ENCODE measurements at regions not wholly inside any gene's neighbourhood (a gene's known extent, or its start where the extent isn't known, plus 50 kb on each side); places are given as distances from the start of the nearest gene placed in this dataset.

DNA sequence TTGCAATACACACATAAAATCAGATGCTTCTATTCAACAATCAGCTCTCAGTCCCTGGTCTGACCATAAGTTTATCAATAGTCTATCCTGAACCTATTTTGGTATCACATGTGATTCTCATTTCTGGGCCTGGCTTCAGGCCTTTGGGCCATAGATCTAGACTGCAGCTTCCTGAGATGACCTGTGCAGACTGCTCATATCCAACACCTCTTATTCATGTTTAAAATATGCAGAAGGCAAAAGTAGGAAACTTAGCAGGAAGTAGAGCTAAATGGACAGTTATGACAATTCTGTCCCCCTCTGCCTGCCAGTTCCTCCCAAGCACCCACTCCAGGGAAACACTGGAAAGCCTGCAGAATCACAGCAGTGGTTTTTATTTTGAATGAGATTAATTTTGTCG lies 53.3 kb downstream of the C7orf25 start:
- peak; percentile 89 for DNase-seq (ENCODE audit: low spot score)

DNA sequence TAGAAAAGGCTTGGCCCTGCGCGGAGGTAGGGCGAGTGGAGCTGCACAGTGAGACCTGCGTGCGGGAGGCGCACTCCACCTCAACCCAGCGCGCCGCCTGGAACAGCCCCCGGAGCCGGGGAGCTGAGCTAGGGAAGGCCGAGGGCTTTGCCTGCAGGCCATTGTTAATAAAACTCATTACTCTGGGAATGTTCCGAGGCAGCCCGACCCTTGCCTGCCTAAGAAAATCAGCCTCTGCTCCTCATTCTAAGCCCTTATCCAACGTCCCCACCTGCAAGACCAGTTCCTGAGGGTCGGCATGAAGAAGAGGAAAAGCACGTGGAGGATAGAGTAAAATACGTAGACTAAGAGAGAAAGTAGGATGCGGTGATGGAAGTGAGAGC lies 55.3 kb downstream of the C7orf25 start:
- DNase-seq (ENCODE audit: low spot score): no peak

DNA sequence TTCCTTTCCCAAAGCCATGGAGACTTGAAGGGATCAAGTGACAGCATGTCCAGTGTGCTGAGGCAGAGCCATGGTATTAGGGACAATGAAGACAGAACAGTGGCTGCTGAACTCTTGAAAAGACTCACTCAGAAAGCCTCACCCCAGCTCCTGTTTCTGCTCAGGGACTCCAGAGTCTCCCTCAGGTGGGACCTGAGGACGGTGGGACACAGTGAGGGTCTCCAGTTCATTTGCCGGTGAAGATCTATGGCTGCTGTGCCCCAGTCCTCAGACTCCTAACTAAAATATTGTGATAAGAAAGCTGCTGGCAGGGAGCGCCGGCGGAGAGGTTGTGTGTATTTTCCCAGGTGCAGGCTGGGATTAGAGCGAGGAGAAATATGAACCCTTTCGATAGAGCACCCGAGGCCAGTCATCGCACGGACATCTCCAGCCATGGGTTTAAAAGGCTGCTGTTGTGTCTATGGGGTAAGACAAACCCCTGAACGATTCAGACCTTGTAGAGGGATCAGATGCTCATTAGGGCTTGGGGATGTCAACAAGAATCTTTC lies 57.2 kb downstream of the C7orf25 start:
- no peak for DNase-seq (ENCODE audit: low spot score)

DNA sequence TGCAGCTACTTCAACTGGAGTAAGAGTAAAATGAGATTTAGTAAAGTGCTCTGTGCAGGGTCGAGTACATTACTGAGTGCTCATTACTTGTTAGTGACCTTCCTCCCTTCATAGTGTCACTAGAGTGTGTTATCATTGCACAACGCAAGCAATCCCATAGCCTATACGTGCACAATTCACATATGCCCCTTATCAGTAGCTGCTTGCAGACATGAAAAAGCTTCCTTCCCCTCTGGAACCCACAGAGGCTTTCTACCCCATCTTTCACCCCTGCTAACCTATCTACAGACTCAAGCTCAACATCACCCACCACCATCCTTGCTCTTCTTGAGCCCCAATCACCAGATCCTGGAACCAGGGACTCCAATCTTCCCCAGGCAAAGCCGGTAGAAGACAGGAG lies 59.3 kb downstream of the C7orf25 start:
- no peak for DNase-seq (ENCODE audit: low spot score)

DNA sequence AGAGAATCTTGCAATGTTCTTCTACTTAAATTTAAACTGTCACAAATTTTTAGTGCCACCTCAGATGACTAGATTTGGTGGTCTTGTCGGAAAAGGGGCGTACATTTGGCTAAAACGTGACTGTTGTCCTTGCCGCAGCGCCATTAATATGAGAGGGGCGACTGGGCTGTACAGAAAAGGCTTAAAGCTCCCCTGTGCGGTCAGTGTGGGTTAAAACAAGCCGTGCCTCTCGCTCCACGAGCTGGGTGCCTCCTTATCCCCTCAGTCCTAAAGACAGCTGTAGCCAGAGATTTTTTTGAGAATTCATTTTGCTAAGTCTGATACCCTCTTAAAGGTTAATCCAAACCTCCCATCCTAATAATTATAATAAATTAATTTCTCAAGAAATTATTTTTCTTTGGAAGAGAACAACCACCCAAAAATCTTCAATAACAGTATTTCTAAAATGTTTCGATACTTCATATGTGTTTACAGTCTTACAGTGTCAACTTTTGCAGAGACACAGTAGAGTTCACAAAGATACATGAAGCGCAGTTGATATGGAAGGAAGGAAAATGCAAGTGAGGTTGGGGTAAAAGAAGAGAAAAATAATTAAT lies 68.6 kb downstream of the C7orf25 start:
- peak; percentile 38 for DNase-seq (ENCODE audit: low spot score)

DNA sequence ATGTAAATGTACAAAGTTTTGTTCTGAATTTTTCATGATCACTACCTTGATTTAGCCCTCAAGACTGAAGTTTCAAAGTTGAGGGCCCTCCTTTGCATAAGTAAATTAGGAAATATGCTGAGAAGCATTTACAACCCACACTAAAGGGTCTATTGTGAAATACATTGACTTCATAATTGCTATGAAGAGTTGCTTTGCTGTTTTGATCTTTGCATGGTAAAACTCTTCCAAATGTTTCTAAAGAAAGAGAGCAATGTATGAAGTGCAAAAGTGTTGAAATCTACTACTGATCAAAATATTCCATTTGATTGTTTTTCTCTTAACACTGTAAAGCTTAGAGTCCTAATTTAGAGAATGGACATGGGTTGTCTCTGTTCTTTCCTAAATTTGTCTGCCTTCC lies 77.2 kb downstream of the C7orf25 start:
- no peak for DNase-seq (ENCODE audit: low spot score)

DNA sequence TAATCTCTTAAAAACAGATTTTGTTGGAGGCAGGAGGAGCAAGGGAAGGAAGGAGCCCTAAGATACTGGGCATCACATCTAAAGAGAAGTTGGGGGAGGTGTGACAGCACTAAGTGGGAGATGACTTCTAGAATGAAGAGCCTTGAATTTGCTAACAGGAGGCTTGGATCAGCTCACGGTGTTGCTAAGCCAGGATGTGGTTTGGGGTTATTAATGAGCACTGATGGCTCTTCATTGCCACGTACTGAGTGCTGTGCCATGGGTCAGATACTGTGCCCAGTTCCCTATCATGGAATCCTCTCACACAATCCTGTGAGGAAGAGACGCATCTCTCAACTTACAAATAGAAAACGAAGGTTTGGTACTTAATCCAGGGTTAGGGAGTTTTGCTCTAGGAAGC lies 78.5 kb downstream of the C7orf25 start:
- no peak for DNase-seq (ENCODE audit: low spot score)

DNA sequence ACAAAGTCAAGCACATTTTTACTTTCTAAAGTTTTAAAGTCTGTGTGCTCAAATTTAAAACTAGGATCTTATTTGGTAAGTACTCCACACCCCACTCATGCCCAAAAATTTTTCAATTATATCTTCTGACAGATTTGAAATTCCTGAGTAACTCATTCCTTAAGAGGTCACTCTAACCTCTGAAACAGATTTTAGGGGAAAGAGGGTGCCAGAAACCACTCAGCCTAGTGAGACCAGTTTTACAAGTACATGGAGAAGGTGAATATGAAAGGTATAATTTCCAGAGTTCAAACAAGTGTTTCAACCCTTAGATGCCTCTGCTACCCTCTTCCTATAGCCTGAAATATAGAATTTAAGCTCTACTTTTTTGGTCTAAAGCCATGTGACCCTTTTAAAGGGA lies 79.2 kb downstream of the C7orf25 start:
- no peak for DNase-seq (ENCODE audit: low spot score)

DNA sequence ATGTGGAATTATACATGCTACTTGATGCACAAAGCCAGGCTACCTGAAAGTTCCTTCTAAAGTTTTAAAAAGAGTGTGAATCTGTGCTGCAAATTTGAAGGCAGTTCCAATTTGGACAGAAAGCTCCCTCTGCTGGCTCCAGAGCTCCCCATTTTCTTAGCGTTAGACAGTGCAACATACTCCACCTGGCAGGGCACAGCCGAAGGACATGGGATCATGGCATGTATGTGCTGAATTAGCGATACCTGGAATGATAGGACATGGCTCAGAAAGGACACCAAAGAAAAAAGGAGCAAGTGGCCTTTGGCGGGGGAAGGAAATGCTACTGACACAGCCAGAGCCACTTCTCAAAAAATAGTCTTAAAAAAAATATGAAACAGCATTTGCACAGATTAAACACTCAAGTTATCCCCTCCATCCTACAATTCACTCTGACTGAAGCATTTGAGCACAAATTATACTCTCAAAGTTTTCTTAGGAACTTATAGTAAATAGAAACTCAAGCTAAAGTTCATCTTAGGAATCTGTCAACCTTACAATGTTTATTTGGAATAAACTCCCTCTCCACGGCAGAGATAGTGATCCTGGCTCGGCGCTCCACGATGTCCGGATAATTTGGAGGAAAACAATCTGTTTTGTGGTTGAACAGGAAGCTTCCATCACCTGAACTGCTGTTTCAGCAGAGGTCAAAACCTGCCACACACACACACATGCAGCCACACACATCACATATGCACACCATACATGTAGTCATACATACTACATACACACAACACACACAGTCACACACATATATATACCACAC lies 80.0 kb downstream of the C7orf25 start:
- DNase-seq (ENCODE audit: low spot score): peak; percentile 40

DNA sequence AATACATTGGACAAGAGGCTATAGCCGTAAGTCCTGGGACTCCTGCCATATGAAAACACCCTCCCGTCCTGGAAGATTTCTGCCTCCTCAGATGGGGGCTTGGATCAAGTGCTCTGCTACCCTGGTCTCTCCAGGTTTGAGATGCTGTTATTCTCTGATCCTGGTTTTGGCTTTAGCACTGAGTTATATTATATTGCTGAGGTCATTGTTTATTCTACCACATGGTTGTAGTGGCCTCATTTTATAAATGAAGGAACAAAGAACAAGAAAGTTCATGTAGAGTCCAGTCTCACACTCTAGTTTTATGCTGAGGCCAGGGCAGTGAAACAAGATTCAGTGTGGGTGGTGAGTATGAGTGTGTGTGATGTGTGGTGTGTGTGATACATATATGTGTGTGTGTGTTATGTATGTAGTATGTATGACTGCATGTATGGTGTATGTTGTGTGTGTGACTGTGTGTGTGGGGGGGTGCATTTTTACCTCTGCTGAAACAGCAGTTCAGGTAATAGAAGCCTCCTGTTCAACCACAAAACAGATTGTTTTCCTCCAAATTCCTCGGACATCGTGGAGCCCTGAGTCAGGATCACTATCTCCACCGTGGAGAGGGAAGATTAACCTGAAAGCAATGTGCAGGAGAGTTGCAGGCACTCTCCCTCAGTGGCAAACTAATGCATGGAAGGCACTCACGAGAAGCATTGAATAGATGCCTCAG lies 80.7 kb downstream of the C7orf25 start:
- DNase-seq (ENCODE audit: low spot score): no peak

DNA sequence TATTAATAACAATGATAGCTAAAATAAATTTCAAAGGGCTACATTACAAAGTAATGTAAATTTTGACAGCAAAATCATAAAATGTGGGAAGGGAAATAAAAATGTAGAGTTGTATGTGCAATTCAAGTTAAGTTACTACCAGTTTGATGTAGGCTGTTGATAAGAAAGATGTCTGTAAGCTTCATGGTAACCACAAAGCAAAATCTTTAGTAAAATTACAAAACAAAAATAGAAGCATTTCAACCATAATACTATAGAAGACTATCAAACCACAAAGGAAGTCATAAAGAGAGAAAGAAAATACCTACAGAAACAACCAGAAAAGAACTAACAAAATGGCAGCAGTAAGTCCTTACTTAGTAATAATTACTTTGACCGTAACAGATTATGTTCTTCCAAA lies 99.1 kb downstream of the C7orf25 start:
- no peak for DNase-seq (ENCODE audit: low spot score)

DNA sequence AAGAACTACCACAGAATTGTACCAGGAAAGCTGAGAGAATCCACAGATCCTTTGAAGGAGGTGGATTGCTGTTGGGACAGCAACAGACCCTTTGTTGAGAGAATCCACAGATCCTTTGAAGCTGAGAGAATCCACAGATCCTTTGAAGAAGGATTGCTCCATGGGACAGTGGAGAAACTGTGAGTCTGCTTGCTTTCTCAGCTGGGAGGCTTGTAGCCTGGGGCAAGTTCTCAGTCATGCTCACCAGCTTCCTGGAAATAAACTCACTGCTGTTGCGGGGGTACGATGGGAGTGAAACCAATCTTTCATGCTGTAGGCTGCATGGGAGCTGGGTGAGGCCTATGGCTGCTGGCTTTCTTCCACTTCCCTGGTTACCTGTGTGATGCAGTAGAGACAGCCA lies 106.3 kb downstream of the C7orf25 start:
- no peak for DNase-seq (ENCODE audit: low spot score)

DNA sequence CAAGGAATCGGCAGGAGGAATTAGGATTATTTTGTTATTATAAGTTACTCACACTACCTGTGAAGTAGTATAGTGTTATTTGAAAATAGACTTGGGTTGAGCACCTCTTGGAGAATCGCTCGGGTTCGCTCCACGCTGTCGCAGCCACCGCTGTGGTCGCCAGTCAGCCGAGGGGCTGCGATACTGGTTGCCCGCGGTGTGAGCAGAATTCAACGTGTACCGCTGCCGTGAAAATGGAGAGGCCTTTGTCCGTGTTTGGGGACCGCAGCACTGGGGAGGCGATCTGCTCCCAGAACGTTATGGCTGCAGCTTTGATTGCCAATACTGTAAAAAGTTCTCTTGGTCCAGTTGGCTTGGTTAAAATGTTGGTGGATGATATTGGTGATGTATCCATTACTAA lies 117.2 kb downstream of the C7orf25 start:
- DNase-seq (ENCODE audit: low spot score): no peak

DNA sequence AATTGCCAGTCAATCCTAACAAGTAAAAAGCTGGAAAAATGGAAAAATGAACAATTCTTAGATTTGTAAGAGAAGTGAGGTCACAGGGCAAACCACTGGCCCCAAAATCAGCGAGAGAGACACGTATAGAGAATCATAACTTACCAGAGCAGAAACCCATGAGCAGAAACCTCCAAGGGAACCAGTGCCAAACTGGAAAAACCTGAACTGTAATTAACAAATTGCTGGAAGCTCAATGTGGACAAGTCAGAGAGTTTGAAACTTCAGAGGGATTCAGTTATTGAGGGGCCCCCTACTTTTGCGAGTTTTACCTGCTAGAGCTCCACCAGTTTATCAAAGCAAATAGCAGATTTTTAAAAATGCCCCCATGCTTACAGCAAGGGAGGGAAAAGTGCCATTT lies 119.0 kb downstream of the C7orf25 start:
- no peak for DNase-seq (ENCODE audit: low spot score)

DNA sequence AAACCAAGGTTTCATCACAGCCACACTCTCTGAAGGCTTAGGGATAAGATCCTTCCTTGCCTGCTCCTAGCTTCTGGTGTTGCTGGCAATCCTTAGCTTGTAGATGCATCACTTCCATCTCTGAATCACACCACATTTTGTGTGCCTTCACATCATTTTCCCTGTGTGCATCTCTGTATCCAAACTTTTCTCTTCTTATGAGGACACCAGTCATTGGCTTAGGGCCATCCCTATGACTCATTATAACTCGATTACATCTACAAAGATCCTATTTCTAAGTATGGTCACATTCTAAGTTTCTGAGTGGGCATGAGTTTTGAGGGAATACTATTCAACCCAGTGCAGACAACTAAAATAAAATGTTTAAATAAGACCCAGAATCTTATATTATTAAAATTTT lies 121.7 kb downstream of the C7orf25 start:
- no peak for DNase-seq (ENCODE audit: low spot score)

DNA sequence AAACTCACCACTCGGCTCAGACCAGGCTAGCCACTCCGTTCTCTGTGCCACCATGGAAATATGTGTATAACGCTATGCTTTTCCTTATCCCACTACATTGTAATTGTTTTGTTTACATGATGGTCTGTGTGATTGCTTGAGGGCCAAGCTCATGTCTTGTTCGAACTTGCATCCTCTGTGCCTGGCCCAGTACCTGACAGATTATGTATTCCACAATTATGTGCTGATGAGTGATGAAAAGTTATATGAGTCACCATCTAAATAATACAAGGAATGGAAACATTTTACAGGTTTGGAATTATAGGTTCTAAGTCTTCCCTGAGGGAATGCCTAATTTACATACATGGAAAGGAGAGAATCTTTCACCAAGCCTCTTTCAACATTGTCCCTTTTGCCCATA lies 137.4 kb downstream of the C7orf25 start:
- no peak for DNase-seq (ENCODE audit: low spot score)

DNA sequence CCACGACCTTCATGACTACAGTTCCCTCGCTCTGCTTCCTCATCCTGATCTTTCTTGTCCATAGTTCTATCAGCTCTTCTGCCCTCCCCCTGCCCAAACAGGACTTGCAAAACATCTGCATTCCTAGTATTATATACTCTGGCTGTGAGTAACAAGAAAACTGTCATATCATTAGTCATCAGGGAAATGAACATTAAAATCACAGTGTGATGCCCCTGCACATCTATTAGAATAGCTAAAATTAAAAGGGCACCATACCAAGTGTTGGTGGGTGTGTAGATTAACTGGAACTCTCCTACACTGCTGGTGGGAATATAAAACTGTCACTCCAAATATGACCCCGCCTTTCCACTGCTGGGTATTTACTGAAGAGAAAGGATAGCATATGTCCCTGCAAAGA lies 141.8 kb downstream of the C7orf25 start:
- no peak for DNase-seq (ENCODE audit: low spot score)

DNA sequence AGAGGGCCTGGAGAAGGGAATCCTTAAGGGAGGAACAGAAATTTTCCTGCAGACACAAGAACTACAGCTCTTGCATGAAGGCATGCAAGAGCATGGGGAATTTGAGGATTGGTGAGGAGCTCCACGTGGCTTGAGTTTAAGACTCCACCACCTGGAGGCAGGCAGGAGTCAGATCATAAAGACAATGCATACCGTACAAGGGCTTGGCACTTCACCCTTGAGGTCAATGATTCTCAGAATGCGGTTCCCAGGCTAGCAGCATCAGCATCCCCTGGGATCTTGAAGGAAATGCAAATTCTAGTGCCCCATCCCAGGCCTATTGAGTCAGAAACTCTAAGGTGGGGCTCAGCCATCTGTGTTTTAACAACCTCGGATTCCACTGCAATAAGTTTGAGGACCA lies 143.8 kb downstream of the C7orf25 start:
- DNase-seq (ENCODE audit: low spot score): no peak

DNA sequence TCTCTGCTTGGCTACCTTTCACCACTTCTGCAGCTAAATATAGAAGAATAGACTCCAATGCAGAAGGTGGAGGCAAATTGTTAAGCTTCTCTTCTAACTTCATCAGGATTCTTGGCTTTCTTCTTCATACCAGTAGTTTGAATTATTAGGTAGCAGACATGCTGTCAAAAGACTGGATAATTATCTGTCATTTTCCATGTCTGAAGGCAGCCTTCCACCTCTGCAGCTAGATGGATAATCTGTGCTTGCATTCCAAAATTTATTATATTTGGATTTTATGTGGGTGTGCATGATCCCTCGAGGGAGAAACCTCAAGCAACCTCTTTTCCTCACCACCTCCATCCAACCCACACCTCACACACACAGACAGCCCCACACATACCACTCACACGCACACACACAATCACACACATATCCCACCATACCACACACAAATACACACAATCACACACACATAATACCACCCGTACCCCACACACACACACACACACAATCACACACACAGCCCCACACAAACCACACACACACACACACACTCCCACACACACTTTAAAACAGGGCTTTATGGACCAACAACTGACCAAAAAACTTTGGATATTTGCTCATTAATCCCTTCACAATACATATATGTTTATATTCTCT lies 145.0 kb downstream of the C7orf25 start:
- DNase-seq (ENCODE audit: low spot score): no peak

DNA sequence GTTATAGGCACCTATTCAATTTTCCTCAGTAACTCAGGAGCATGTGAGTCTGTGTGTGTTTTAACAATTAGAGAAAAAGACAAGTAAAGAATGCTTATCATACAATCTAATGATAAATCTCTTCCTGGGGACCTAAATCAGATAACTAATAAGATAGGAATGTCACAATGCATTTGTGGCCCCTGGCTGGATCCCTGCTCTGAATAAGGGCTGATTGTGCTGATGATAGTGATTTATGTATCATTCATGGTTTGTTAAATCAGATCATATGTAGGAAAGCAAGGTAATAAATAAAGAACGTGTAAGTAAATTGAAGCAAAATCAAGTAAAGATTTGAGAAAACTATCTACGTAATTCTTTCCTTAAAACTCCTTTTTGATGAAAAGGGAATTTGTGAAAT lies 145.9 kb downstream of the C7orf25 start:
- DNase-seq (ENCODE audit: low spot score): no peak

DNA sequence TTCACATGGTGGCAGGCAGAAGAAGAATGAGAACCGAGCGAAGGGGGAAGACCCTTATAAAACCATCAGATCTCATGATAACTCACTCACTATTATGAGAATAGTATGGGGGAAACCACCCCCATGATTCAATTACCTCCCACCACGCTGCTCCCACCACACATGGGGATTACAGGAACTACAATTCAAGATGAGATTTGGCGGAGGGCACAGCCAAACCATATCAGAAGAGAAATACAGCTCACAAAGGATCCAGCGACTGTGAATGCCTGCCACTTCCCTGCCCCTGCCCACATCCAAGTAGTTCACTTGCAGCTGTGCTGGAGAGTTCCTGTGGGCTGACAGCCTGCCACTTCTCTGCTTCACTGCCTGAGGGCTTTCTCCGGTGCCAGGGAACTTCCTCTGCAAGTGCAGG lies 148.7 kb downstream of the C7orf25 start:
- no peak for DNase-seq (ENCODE audit: low spot score)

DNA sequence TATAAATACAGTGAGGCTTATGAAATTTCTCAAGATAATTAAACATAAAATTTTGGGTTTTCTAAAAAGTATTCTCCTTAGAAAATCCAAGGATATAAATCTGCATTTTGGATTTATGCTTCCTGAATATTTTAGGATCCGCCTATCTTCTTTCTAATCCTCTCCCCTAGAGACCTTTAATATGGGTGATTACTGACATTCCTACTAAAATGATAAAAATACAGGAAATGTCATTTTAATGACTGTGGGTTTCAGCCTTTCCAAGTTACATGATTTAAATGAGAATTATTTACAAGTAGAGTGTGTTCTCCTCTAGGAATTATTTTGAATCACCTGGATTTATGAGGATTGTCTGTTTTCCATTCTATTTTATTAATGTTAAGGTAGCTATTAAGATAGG lies 150.4 kb downstream of the C7orf25 start:
- DNase-seq (ENCODE audit: low spot score): no peak

DNA sequence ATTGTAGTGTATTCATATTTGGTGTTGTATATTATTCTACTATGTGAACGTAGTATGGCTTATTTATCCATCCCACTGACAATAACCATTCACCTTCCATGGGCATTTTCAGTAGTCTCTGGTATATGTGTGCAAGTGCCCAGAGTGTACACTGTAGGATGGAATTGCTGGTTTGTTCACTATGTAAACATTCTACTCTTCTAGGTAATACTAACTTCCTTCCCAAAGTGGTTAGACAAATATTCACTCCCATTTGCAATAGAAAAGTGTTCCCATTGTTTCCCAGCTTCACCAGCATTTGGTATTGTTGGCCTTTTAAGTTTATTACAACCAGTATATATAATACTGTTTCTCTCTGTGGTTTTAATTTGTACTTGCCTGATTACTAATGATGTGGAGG lies 153.7 kb downstream of the C7orf25 start:
- no peak for DNase-seq (ENCODE audit: low spot score)

Measured in kidney tubule cell (primary cell).